Naive thymus-derived CD4-positive, alpha-beta T cell (primary cell): ENCODE measurements at regions not wholly inside any gene's neighbourhood (a gene's known extent, or its start where the extent isn't known, plus 50 kb on each side); places are given as distances from the start of the nearest gene placed in this dataset.

Source experiments
- ATAC-seq: fragments of 150-1000 bp; cut with Tn5 transposase; 2 replicates; pipeline ENCODE4 v1.10.0; 2021; ENCODE audit warnings: mild to moderate bottlenecking, moderate library complexity
- CTCF ChIA-PET: fragments of 350-600 bp; sonication (Branson Sonifier 250); formaldehyde crosslinking; loops from one replicate; lab custom pipeline; 2021; ENCODE audit warnings: antibody characterized with exemption; lab: Charles Lee
- POLR2A ChIA-PET: fragments of 350-600 bp; sonication (Branson Sonifier 250); formaldehyde crosslinking; loops from one replicate; lab custom pipeline; 2021; ENCODE audit warnings: antibody characterized with exemption, inconsistent platforms; lab: Charles Lee
- DNase-seq, 9 donors: peaks; one replicate each; pipeline versions ENCODE4 v3.0.0 to v3.0.0-alpha.2; 2020 to 2022; ENCODE audit warnings: mixed read lengths in 1 of 9
- H3K27ac ChIP-seq: one replicate; pipeline ENCODE4 v1.7.0; 2013; ENCODE audit warnings: mild to moderate bottlenecking, low read depth, low read length, moderate library complexity
- H3K27me3 ChIP-seq, 2 donors: one replicate each; pipeline ENCODE4 v1.7.0; 2013; ENCODE audit warnings: low read length in 2 of 2, mild to moderate bottlenecking in 2 of 2, moderate library complexity in 2 of 2; ENCODE audit not compliant: control insufficient read depth in 2 of 2, insufficient read depth in 2 of 2
- H3K36me3 ChIP-seq, 3 experiments: 1 replicate in 2 of 3; 2 replicates in 1 of 3; pipeline ENCODE4 v1.7.0; 2013; ENCODE audit warnings: low read length in 3 of 3, mild to moderate bottlenecking in 3 of 3, moderate library complexity in 1 of 3; ENCODE audit not compliant: insufficient read depth in 3 of 3, control insufficient read depth in 2 of 3
- H3K4me1 ChIP-seq, 2 donors: one replicate each; pipeline ENCODE4 v1.7.0; 2013; ENCODE audit warnings: low read length in 2 of 2, mild to moderate bottlenecking in 2 of 2, moderate library complexity in 1 of 2; ENCODE audit not compliant: control insufficient read depth in 2 of 2, insufficient read depth in 2 of 2
- H3K4me3 ChIP-seq: 2 replicates; pipeline ENCODE4 v1.7.0; 2013; ENCODE audit warnings: mild to moderate bottlenecking, low read length
- H3K9me3 ChIP-seq, 3 experiments: 1 replicate in 2 of 3; 2 replicates in 1 of 3; pipeline ENCODE4 v1.7.0; 2013; ENCODE audit warnings: low read length in 3 of 3; ENCODE audit not compliant: control insufficient read depth in 2 of 3
- H3K27ac Mint-ChIP-seq, 9 donors: one replicate each; pipeline ENCODE4 v1.8.0; 2020 to 2022; ENCODE audit warnings: mixed read lengths in 9 of 9, mild to moderate bottlenecking in 8 of 9, moderate library complexity in 5 of 9, inconsistent platforms in 2 of 9
- H3K27me3 Mint-ChIP-seq, 5 donors: one replicate each; pipeline ENCODE4 v1.8.0; 2021 to 2022; ENCODE audit warnings: mixed read lengths in 5 of 5, mild to moderate bottlenecking in 1 of 5
- H3K36me3 Mint-ChIP-seq, 5 donors: one replicate each; pipeline ENCODE4 v1.8.0; 2020 to 2022; ENCODE audit warnings: mixed read lengths in 5 of 5, mild to moderate bottlenecking in 3 of 5, inconsistent platforms in 1 of 5
- H3K4me1 Mint-ChIP-seq, 7 donors: one replicate each; pipeline ENCODE4 v1.8.0; 2020 to 2022; ENCODE audit warnings: mixed read lengths in 7 of 7, mild to moderate bottlenecking in 3 of 7, inconsistent platforms in 1 of 7
- H3K4me3 Mint-ChIP-seq, 10 donors: one replicate each; pipeline ENCODE4 v1.8.0; 2020 to 2022; ENCODE audit warnings: mild to moderate bottlenecking in 10 of 10, mixed read lengths in 10 of 10, moderate library complexity in 6 of 10, inconsistent platforms in 2 of 10
- H3K9me3 Mint-ChIP-seq, 11 donors: one replicate each; pipeline ENCODE4 v1.8.0; 2020 to 2022; ENCODE audit warnings: mixed read lengths in 11 of 11, mild to moderate bottlenecking in 4 of 11, inconsistent platforms in 1 of 11, moderate library complexity in 1 of 11
- intact Hi-C, 2 donors: fragments of 100-400 bp; cut with micrococcal nuclease; formaldehyde crosslinking; loops; one replicate each; pipeline ENCODE4 v1.15.1; 2023

- no peak overlapping the region for H3K4me3 Mint-ChIP-seq
- intact Hi-C loops = no loop called here
- H3K27ac Mint-ChIP-seq = no peak overlapping the region
- Histone ChIP-seq H3K27me3 (no peaks in the 10 kb centered on the region), H3K36me3 (no peaks in the 10 kb centered on the region), H3K27ac (no peak overlapping the region), H3K9me3 (peaks cover 0 to 3% (median 0%) of the 10 kb centered on the region in 3 experiments), H3K4me3 (no peak overlapping the region), H3K4me1 (no peaks in the 10 kb centered on the region)
- DNase-seq = no peak
- CTCF ChIA-PET = no interaction called here
- ATAC-seq = no peak
- no peaks in the 10 kb centered on the region for H3K4me1 Mint-ChIP-seq
- peaks cover 0 to 21% (median 9%) of the 10 kb centered on the region in 11 donors for H3K9me3 Mint-ChIP-seq
- no peaks in the 10 kb centered on the region for H3K36me3 Mint-ChIP-seq
- H3K27me3 Mint-ChIP-seq = no peaks in the 10 kb centered on the region
- POLR2A ChIA-PET = no interaction called here
Measured at GRCh38 chr16:5769513-5769912, 671.9 kb upstream of the EEF2KMT start.

GRCh38 chr16:5768445-5768844 is 670.9 kb upstream of the EEF2KMT start:
- POLR2A ChIA-PET = no interaction called here
- no peaks in the 10 kb centered on the region for H3K36me3 ChIP-seq
- intact Hi-C loops = no loop called here
- CTCF ChIA-PET = no interaction called here
- H3K9me3 ChIP-seq = peaks cover 0 to 3% (median 0%) of the 10 kb centered on the region in 3 experiments
- H3K36me3 Mint-ChIP-seq = no peaks in the 10 kb centered on the region
- no peak overlapping the region for H3K4me3 ChIP-seq
- no peaks in the 10 kb centered on the region for H3K4me1 Mint-ChIP-seq
- H3K9me3 Mint-ChIP-seq = peaks cover 0 to 21% (median 10%) of the 10 kb centered on the region in 11 donors
- no peaks in the 10 kb centered on the region for H3K27me3 ChIP-seq
- H3K27ac ChIP-seq = no peak overlapping the region
- no peak overlapping the region for H3K4me3 Mint-ChIP-seq
- H3K27ac Mint-ChIP-seq = no peak overlapping the region
- no peak for ATAC-seq
- no peaks in the 10 kb centered on the region for H3K4me1 ChIP-seq
- no peak for DNase-seq
- no peaks in the 10 kb centered on the region for H3K27me3 Mint-ChIP-seq

- Mint-ChIP-seq H3K36me3 (no peaks in the 10 kb centered on the region), H3K4me1 (no peaks in the 10 kb centered on the region), H3K9me3 (peaks cover 4 to 19% (median 10%) of the 10 kb centered on the region in 11 donors), H3K27me3 (peaks cover 0 to 5% (median 0%) of the 10 kb centered on the region in 5 donors), H3K4me3 (no peak overlapping the region), H3K27ac (no peak overlapping the region)
- H3K4me1 ChIP-seq = no peaks in the 10 kb centered on the region
- POLR2A ChIA-PET = no interaction called here
- no peak overlapping the region for H3K4me3 ChIP-seq
- DNase-seq (no peak), ATAC-seq (no peak)
- intact Hi-C loops = no loop called here
- CTCF ChIA-PET = no interaction called here
- H3K27ac ChIP-seq = no peak overlapping the region
- H3K36me3 ChIP-seq = no peaks in the 10 kb centered on the region
- H3K9me3 ChIP-seq = no peaks in the 10 kb centered on the region
- no peaks in the 10 kb centered on the region for H3K27me3 ChIP-seq
Measured at GRCh38 chr16:5763176-5763575, 665.6 kb upstream of the EEF2KMT start.

DNA sequence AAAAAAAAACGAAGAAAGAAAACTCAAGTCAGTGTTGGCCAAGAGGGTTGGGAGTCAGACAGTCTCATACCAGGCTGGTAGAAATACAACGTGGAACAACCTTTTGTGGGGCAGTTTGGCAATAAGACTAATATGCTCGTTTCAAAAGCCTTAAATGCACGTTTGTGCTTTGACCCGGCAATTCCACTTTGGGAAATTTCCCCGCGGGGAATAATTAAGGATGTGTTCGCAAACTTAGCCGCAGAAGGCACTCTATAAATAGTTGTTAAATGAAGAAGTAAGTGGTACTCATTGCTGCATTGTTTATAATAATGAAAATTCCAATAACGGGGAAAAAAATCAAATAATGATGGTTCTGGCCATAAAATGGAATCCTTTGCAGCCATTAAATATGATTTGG is 664.8 kb upstream of the EEF2KMT start:
- ATAC-seq = no peak
- ChIA-PET POLR2A (no interaction called here), CTCF (no interaction called here)
- no peak overlapping the region for H3K27ac ChIP-seq
- H3K27me3 ChIP-seq = no peaks in the 10 kb centered on the region
- intact Hi-C loops = no loop called here
- no peaks in the 10 kb centered on the region for H3K9me3 ChIP-seq
- no peak overlapping the region for H3K4me3 ChIP-seq
- H3K4me1 ChIP-seq = no peaks in the 10 kb centered on the region
- Mint-ChIP-seq H3K27ac (no peak overlapping the region), H3K4me3 (no peak overlapping the region), H3K4me1 (no peaks in the 10 kb centered on the region), H3K9me3 (peaks cover 4 to 22% (median 11%) of the 10 kb centered on the region in 11 donors), H3K36me3 (no peaks in the 10 kb centered on the region), H3K27me3 (peaks cover 0 to 5% (median 0%) of the 10 kb centered on the region in 5 donors)
- H3K36me3 ChIP-seq = no peaks in the 10 kb centered on the region
- DNase-seq = no peak

- H3K4me1 Mint-ChIP-seq = no peaks in the 10 kb centered on the region
- no peaks in the 10 kb centered on the region for H3K9me3 ChIP-seq
- H3K4me3 ChIP-seq = no peak overlapping the region
- H3K27me3 ChIP-seq = no peaks in the 10 kb centered on the region
- H3K9me3 Mint-ChIP-seq = peaks cover 4 to 20% (median 10%) of the 10 kb centered on the region in 11 donors
- H3K27ac ChIP-seq = no peak overlapping the region
- peaks cover 0 to 8% (median 0%) of the 10 kb centered on the region in 5 donors for H3K27me3 Mint-ChIP-seq
- ATAC-seq (no peak), DNase-seq (no peak)
- ChIA-PET POLR2A (no interaction called here), CTCF (no interaction called here)
- H3K36me3 ChIP-seq = no peaks in the 10 kb centered on the region
- no peaks in the 10 kb centered on the region for H3K36me3 Mint-ChIP-seq
- H3K27ac Mint-ChIP-seq = no peak overlapping the region
- H3K4me3 Mint-ChIP-seq = no peak overlapping the region
- no peaks in the 10 kb centered on the region for H3K4me1 ChIP-seq
- intact Hi-C loops = no loop called here
Measured at GRCh38 chr16:5761592-5761991, 664.0 kb upstream of the EEF2KMT start.

DNA sequence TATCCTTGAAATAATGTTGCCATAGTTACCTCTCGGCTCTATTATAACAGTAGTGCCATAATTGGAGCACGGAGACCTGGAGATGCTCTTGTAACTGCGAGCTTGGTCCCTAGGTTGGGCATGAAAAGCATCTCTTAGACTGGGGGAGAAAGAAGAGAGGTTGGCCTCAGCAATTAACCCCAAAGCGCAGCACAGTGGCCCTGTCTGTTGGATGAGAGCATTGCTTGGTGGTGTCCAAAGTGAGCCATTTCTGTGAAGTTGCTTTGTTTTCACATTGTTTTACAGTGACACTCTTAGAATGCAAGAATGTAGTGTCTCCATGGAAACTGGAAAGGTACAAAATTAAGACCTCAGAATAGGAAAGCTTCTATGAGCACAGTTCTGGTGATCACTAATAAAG is 660.7 kb upstream of the EEF2KMT start:
- ChIA-PET CTCF (no interaction called here), POLR2A (no interaction called here)
- no peak overlapping the region for H3K27ac Mint-ChIP-seq
- DNase-seq (no peak), ATAC-seq (no peak)
- Histone ChIP-seq H3K9me3 (no peaks in the 10 kb centered on the region), H3K27ac (no peak overlapping the region), H3K36me3 (no peaks in the 10 kb centered on the region), H3K27me3 (no peaks in the 10 kb centered on the region), H3K4me1 (no peaks in the 10 kb centered on the region), H3K4me3 (no peak overlapping the region)
- H3K4me3 Mint-ChIP-seq = no peak overlapping the region
- H3K36me3 Mint-ChIP-seq = no peaks in the 10 kb centered on the region
- H3K9me3 Mint-ChIP-seq = peaks cover 0 to 16% (median 8%) of the 10 kb centered on the region in 11 donors
- H3K4me1 Mint-ChIP-seq = no peaks in the 10 kb centered on the region
- intact Hi-C loops = no loop called here
- H3K27me3 Mint-ChIP-seq = peaks cover 0 to 15% (median 10%) of the 10 kb centered on the region in 5 donors

- H3K4me3 Mint-ChIP-seq = no peak overlapping the region
- CTCF ChIA-PET = no interaction called here
Measured at GRCh38 chr16:5756969-5757368, 659.4 kb upstream of the EEF2KMT start.

More at GRCh38 chr16:5756969-5757368, 659.4 kb upstream of the EEF2KMT start:
- no peaks in the 10 kb centered on the region for H3K36me3 Mint-ChIP-seq
- no peaks in the 10 kb centered on the region for H3K4me1 ChIP-seq
- no peaks in the 10 kb centered on the region for H3K9me3 ChIP-seq
- H3K27me3 Mint-ChIP-seq = peaks cover 0 to 20% (median 10%) of the 10 kb centered on the region in 5 donors
- no peaks in the 10 kb centered on the region for H3K27me3 ChIP-seq
- H3K36me3 ChIP-seq = no peaks in the 10 kb centered on the region
- H3K27ac ChIP-seq = no peak overlapping the region
- intact Hi-C loops = no loop called here
- no peaks in the 10 kb centered on the region for H3K4me1 Mint-ChIP-seq
- ATAC-seq = no peak
- POLR2A ChIA-PET = no interaction called here
- DNase-seq = no peak
- H3K9me3 Mint-ChIP-seq = peaks cover 0 to 16% (median 8%) of the 10 kb centered on the region in 11 donors
- H3K27ac Mint-ChIP-seq = no peak overlapping the region
- H3K4me3 ChIP-seq = no peak overlapping the region
